Chondrocyte (in vitro differentiated cells): ENCODE measurements at regions not wholly inside any gene's neighbourhood (a gene's known extent, or its start where the extent isn't known, plus 50 kb on each side); places are given as distances from the start of the nearest gene placed in this dataset.
A peak's percentile ranks its signal among the peaks of the same experiment; 100 is the strongest.

Experiments
- DNase-seq: peaks from one replicate; pipeline ENCODE4 v3.0.0; 2021; ENCODE audit warnings: mixed read lengths, low spot score
- H3K27ac Mint-ChIP-seq: one replicate; pipeline ENCODE4 v1.8.0; 2021; ENCODE audit warnings: mild to moderate bottlenecking, moderate library complexity, mixed read lengths; ENCODE audit not compliant: unreplicated experiment
- H3K27me3 Mint-ChIP-seq: 2 replicates; pipeline ENCODE4 v1.8.0; 2021; ENCODE audit warnings: low read depth, mixed read lengths
- H3K36me3 Mint-ChIP-seq: 2 replicates; pipeline ENCODE4 v1.8.0; 2021; ENCODE audit warnings: low read depth, mixed read lengths
- H3K4me1 Mint-ChIP-seq: 2 replicates; pipeline ENCODE4 v1.8.0; 2021; ENCODE audit warnings: low read depth, mild to moderate bottlenecking, mixed read lengths
- H3K4me3 Mint-ChIP-seq: one replicate; pipeline ENCODE4 v1.8.0; 2021; ENCODE audit warnings: mild to moderate bottlenecking, moderate library complexity, mixed read lengths; ENCODE audit not compliant: unreplicated experiment
- H3K9me3 Mint-ChIP-seq: 2 replicates; pipeline ENCODE4 v1.8.0; 2021; ENCODE audit warnings: low read depth, mixed read lengths
- CTCF ChIP-seq: fragments of 200-600 bp; sonication (generic); IDR thresholded peaks from 2 replicates; pipeline ENCODE4 v1.5.0; 2021; ENCODE audit warnings: antibody characterized with exemption, mild to moderate bottlenecking, moderate library complexity

GRCh38 chr1:96178053-96178452 is 543.5 kb upstream of the PTBP2 start:
- peaks cover 17% of the 10 kb centered on the region for H3K27me3 Mint-ChIP-seq
- H3K9me3 Mint-ChIP-seq: no peaks in the 10 kb centered on the region
- no peaks in the 10 kb centered on the region for H3K4me1 Mint-ChIP-seq
- TF ChIP-seq CTCF: no peak
- peak; percentile 62 for DNase-seq
- H3K27ac Mint-ChIP-seq: no peak overlapping the region
- H3K4me3 Mint-ChIP-seq: no peak overlapping the region
- H3K36me3 Mint-ChIP-seq: no peaks in the 10 kb centered on the region

DNA sequence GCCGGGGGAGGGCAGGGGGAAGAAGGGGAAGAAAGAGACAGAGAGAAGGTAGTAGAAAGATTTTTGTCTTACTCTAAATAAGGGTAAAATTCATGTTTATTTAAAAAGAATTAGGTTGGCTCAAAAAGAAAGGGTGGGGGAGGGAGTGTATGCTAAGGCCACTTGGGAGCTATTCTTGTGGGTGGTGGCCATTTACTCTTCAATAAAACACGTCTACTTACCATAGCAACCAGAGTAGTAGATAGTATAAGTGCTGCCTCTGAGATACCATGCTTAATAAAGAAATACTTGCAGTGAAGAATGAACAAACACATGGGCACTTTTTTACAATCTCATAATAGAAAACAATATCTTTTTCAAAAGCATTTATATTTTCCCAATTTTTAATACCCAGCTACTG is 538.1 kb upstream of the PTBP2 start:
- TF ChIP-seq CTCF: no peak
- Mint-ChIP-seq H3K36me3 (no peaks in the 10 kb centered on the region), H3K27ac (no peak overlapping the region), H3K4me3 (no peak overlapping the region), H3K9me3 (no peaks in the 10 kb centered on the region), H3K27me3 (peaks cover 17% of the 10 kb centered on the region), H3K4me1 (no peaks in the 10 kb centered on the region)
- DNase-seq: no peak

- Mint-ChIP-seq H3K27me3 (peaks cover 18% of the 10 kb centered on the region), H3K27ac (no peak overlapping the region), H3K36me3 (no peaks in the 10 kb centered on the region), H3K4me1 (no peaks in the 10 kb centered on the region), H3K9me3 (no peaks in the 10 kb centered on the region), H3K4me3 (no peak overlapping the region)
- no peak for DNase-seq
- no peak for TF ChIP-seq CTCF
Measured at GRCh38 chr1:96183928-96184327, 537.7 kb upstream of the PTBP2 start.

DNA sequence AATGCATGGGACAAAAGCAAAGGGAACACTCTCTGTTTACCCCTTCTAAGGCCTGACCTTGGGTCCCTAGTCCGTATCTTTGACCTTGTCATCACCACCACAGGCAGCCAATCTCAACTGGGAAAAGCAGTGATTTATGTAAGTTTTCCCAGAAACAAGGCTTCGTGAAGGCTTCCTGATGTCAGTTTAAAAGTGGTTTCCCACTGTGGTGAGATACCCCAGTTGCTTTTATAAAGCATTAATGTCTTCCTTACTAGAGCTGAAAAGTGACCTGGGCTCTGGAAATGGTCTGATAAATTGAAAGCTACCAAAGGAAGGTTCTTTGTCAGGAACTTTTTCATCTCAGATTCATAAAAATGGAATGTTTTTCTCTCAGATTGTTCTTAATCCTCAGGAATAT is 536.4 kb upstream of the PTBP2 start:
- DNase-seq: no peak
- H3K36me3 Mint-ChIP-seq: no peaks in the 10 kb centered on the region
- no peak overlapping the region for H3K27ac Mint-ChIP-seq
- peaks cover 3% of the 10 kb centered on the region for H3K9me3 Mint-ChIP-seq
- H3K27me3 Mint-ChIP-seq: peaks cover 17% of the 10 kb centered on the region
- H3K4me3 Mint-ChIP-seq: no peak overlapping the region
- H3K4me1 Mint-ChIP-seq: no peaks in the 10 kb centered on the region
- TF ChIP-seq CTCF: no peak

- Mint-ChIP-seq H3K9me3 (peaks cover 20% of the 10 kb centered on the region), H3K27ac (no peak overlapping the region), H3K4me1 (no peaks in the 10 kb centered on the region), H3K36me3 (peaks cover 5% of the 10 kb centered on the region), H3K4me3 (no peak overlapping the region), H3K27me3 (peaks cover 15% of the 10 kb centered on the region)
- no peak for DNase-seq
- no peak for TF ChIP-seq CTCF
Measured at GRCh38 chr1:96187020-96187419, 534.6 kb upstream of the PTBP2 start.
